OCI-LY1 (cell line): ENCODE measurements at regions not wholly inside any gene's neighbourhood (a gene's known extent, or its start where the extent isn't known, plus 50 kb on each side); places are given as distances from the start of the nearest gene placed in this dataset.

Experiments
- H2AFZ ChIP-seq: fragments of 200-600 bp; sonication (generic), shearing (Covaris generic); 2 replicates; pipeline ENCODE4 v1.6.0; 2014; ENCODE audit warnings: antibody characterized with exemption, mild to moderate bottlenecking, low read length
- H3F3A ChIP-seq: fragments of 200-600 bp; sonication (generic), shearing (Covaris generic); 2 replicates; pipeline ENCODE4 v1.6.0; 2014; ENCODE audit warnings: mild to moderate bottlenecking, antibody characterized with exemption, low read length, moderate library complexity; ENCODE audit not compliant: insufficient read depth
- H3K27ac ChIP-seq: fragments of 200-600 bp; sonication (generic); 2 replicates; pipeline ENCODE4 v1.5.1; 2014; ENCODE audit warnings: low read length, mixed run types, mild to moderate bottlenecking, low read depth; ENCODE audit not compliant: poor library complexity, severe bottlenecking
- H3K27me3 ChIP-seq: fragments of 200-600 bp; sonication (generic); 2 replicates; pipeline ENCODE4 v1.6.0; 2014; ENCODE audit warnings: antibody characterized with exemption, mild to moderate bottlenecking, low read length, moderate library complexity; ENCODE audit not compliant: insufficient read depth
- H3K36me3 ChIP-seq: fragments of 200-600 bp; sonication (generic); 2 replicates; pipeline ENCODE4 v1.6.1; 2014; ENCODE audit warnings: mild to moderate bottlenecking, antibody characterized with exemption, low read length, moderate library complexity, mixed read lengths; ENCODE audit not compliant: insufficient read depth
- H3K4me1 ChIP-seq: fragments of 200-600 bp; sonication (generic); 2 replicates; pipeline ENCODE4 v1.5.1; 2014; ENCODE audit warnings: mild to moderate bottlenecking, low read length, moderate library complexity; ENCODE audit not compliant: insufficient read depth, severe bottlenecking
- H3K4me2 ChIP-seq: fragments of 200-600 bp; sonication (generic), shearing (Covaris generic); 2 replicates; pipeline ENCODE4 v1.6.1; 2014; ENCODE audit warnings: low read length
- H3K4me3 ChIP-seq: fragments of 200-600 bp; sonication (generic); 2 replicates; pipeline ENCODE4 v1.5.1; 2014; ENCODE audit warnings: low read length, low read depth, mild to moderate bottlenecking, mixed read lengths; ENCODE audit not compliant: poor library complexity, severe bottlenecking
- H3K79me2 ChIP-seq: fragments of 200-600 bp; shearing (Covaris generic); 2 replicates; pipeline ENCODE4 v1.6.1; 2016; ENCODE audit warnings: mixed run types, low read length, mixed read lengths; ENCODE audit not compliant: insufficient read depth
- H3K9ac ChIP-seq: fragments of 200-600 bp; sonication (generic), shearing (Covaris generic); 2 replicates; pipeline ENCODE4 v1.6.1; 2014; ENCODE audit warnings: mild to moderate bottlenecking, low read length, mixed read lengths
- H3K9me2 ChIP-seq: fragments of 200-600 bp; sonication (generic), shearing (Covaris generic); 2 replicates; pipeline ENCODE4 v1.6.1; 2014; ENCODE audit warnings: low read depth, mild to moderate bottlenecking, low read length, mixed read lengths
- H3K9me3 ChIP-seq: fragments of 200-600 bp; shearing (Covaris generic); 2 replicates; pipeline ENCODE4 v1.6.1; 2014; ENCODE audit warnings: low read length, mixed read lengths
- H4K20me1 ChIP-seq: fragments of 200-600 bp; sonication (generic), shearing (Covaris generic); 2 replicates; pipeline ENCODE4 v1.6.0; 2016; ENCODE audit warnings: mild to moderate bottlenecking, low read length; ENCODE audit not compliant: insufficient read depth
- CTCF ChIP-seq: fragments of 200-600 bp; sonication (generic), shearing (Covaris generic); IDR thresholded peaks from 2 replicates; pipeline ENCODE4 v1.5.1; 2017; ENCODE audit warnings: mild to moderate bottlenecking, antibody characterized with exemption, low read length, moderate library complexity, mixed read lengths
- EZH2 ChIP-seq: fragments of 200-600 bp; sonication (generic), shearing (Covaris generic); IDR thresholded peaks from 2 replicates; pipeline ENCODE4 v1.8.0; 2017; ENCODE audit warnings: borderline replicate concordance, mixed run types, mild to moderate bottlenecking, antibody characterized with exemption, low read length, moderate library complexity, mixed read lengths

DNA sequence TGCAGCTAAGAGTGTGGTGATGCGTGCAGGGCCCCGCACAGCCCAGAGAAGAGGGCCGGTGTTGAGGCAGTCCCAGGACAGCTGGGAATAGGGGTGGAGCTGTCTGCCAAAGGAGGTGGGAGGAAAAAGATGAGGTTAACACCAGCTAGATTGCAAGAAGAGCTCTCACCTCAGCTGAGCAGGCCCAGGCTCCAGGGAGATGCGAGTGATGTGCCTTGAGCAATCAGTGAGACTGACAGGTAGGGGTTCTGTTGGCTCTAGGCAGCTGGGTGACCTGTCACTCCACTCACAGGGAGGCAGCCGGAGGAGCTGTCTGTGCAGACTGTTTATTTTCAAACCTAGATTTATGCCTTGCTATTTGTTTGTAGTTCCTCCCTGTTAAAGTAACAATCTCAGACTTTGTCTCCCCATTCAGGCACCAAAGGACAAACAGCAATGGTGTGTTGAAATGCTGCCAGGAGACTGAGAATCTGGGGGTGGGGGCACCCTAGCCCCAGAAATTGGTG is 205.1 kb upstream of the CXCL12 start:
- no peak overlapping the region for H2AFZ ChIP-seq
- no peaks in the 10 kb centered on the region for H3K9me2 ChIP-seq
- no peaks in the 10 kb centered on the region for H3K36me3 ChIP-seq
- H3K9ac ChIP-seq = no peak overlapping the region
- H3K27ac ChIP-seq = no peak overlapping the region
- no peaks in the 10 kb centered on the region for H3F3A ChIP-seq
- no peaks in the 10 kb centered on the region for H3K4me1 ChIP-seq
- no peaks in the 10 kb centered on the region for H3K9me3 ChIP-seq
- no peak for TF ChIP-seq CTCF
- TF ChIP-seq EZH2 = no peak
- H3K4me3 ChIP-seq = no peak overlapping the region
- no peaks in the 10 kb centered on the region for H4K20me1 ChIP-seq
- no peaks in the 10 kb centered on the region for H3K27me3 ChIP-seq
- H3K79me2 ChIP-seq = no peaks in the 10 kb centered on the region
- H3K4me2 ChIP-seq = no peak overlapping the region

GRCh38 chr10:44591911-44592310 is 207.0 kb upstream of the CXCL12 start:
- H3K36me3 ChIP-seq = no peaks in the 10 kb centered on the region
- H3K27me3 ChIP-seq = no peaks in the 10 kb centered on the region
- H3K27ac ChIP-seq = no peak overlapping the region
- no peak for TF ChIP-seq CTCF
- TF ChIP-seq EZH2 = no peak
- H3K9ac ChIP-seq = no peak overlapping the region
- H3K9me2 ChIP-seq = no peaks in the 10 kb centered on the region
- no peaks in the 10 kb centered on the region for H4K20me1 ChIP-seq
- no peaks in the 10 kb centered on the region for H3K9me3 ChIP-seq
- no peaks in the 10 kb centered on the region for H3K79me2 ChIP-seq
- no peaks in the 10 kb centered on the region for H3F3A ChIP-seq
- no peak overlapping the region for H3K4me3 ChIP-seq
- no peak overlapping the region for H3K4me2 ChIP-seq
- H3K4me1 ChIP-seq = no peaks in the 10 kb centered on the region
- H2AFZ ChIP-seq = no peak overlapping the region

DNA sequence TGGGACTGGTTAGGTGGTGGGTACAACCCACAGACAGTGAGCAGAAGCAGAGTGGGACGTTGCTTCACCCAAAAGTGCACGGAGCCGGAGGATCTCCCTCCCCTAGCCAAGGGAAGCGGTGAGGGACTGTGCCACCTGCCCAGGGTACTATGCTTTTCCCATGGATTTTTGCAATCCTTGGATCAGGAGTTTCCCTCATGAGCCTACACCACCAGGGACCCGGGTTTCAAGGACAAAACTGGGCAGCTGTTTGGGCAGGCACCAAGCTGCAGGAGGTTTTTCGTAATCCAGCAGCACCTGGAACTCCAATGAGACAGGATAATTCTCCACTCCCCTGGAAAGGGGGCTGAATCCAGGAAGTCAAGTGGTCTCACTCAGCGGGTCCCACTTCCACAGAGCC is 209.1 kb upstream of the CXCL12 start:
- Histone ChIP-seq H3F3A (no peaks in the 10 kb centered on the region), H3K9me2 (no peaks in the 10 kb centered on the region), H3K4me2 (no peak overlapping the region), H2AFZ (no peak overlapping the region), H3K9me3 (no peaks in the 10 kb centered on the region), H3K79me2 (no peaks in the 10 kb centered on the region), H3K36me3 (no peaks in the 10 kb centered on the region), H3K4me1 (no peaks in the 10 kb centered on the region), H3K27ac (no peak overlapping the region), H4K20me1 (no peaks in the 10 kb centered on the region), H3K9ac (no peak overlapping the region), H3K27me3 (no peaks in the 10 kb centered on the region), H3K4me3 (no peak overlapping the region)
- no peak for TF ChIP-seq CTCF
- no peak for TF ChIP-seq EZH2
